ENCODE measurements at regions not wholly inside any gene's neighbourhood (a gene's known extent, or its start where the extent isn't known, plus 50 kb on each side); places are given as distances from the start of the nearest gene placed in this dataset.

GRCh38 chr3:101963902-101964362 lies 114.6 kb downstream of the NFKBIZ start:
- H3K4me2 ChIP-seq (ENCODE audit: low read length), result no peak overlapping the region
- TF ChIP-seq CTCF (IDR thresholded peaks at IDR 0.05; ENCODE audit: low read depth, low read length), result no peak
- TF ChIP-seq EZH2phosphoT487 (IDR thresholded peaks at IDR 0.05; ENCODE audit: low read depth), result no peak
- H3K36me3 ChIP-seq (replicated peaks; ENCODE audit: low read depth, low read length), result no peaks in the 10 kb centered on the region
- H3K4me1 ChIP-seq (ENCODE audit: low read length), result peaks cover 20% of the 10 kb centered on the region
- no peak overlapping the region for H2AFZ ChIP-seq (ENCODE audit: low read depth, low read length)
- H3K79me2 ChIP-seq (ENCODE audit: low read length), result no peaks in the 10 kb centered on the region
- no peaks in the 10 kb centered on the region for H4K20me1 ChIP-seq (ENCODE audit: insufficient read depth, low read length)
- H3K4me3 ChIP-seq (ENCODE audit: low read length), result no peak overlapping the region
- no peaks in the 10 kb centered on the region for H3K27me3 ChIP-seq (ENCODE audit: low read depth, low read length)
- no peak overlapping the region for H3K27ac ChIP-seq (ENCODE audit: low read length)
- peaks cover 5% of the 10 kb centered on the region; the same call in 1 of the 2 replicates for H3K9me3 ChIP-seq (ENCODE audit: insufficient read depth, low read length)
- no peak overlapping the region for H3K9ac ChIP-seq (ENCODE audit: low read length)

- Histone ChIP-seq H2AFZ (ENCODE audit: low read depth, low read length) (no peak overlapping the region), H3K27me3 (ENCODE audit: low read depth, low read length) (no peaks in the 10 kb centered on the region), H4K20me1 (ENCODE audit: insufficient read depth, low read length) (no peaks in the 10 kb centered on the region), H3K9me3 (ENCODE audit: insufficient read depth, low read length) (peaks cover 5% of the 10 kb centered on the region; the same call in 1 of the 2 replicates), H3K4me3 (ENCODE audit: low read length) (no peak overlapping the region), H3K36me3 (replicated peaks; ENCODE audit: low read depth, low read length) (no peaks in the 10 kb centered on the region), H3K79me2 (ENCODE audit: low read length) (no peaks in the 10 kb centered on the region), H3K27ac (ENCODE audit: low read length) (no peak overlapping the region), H3K4me2 (ENCODE audit: low read length) (no peak overlapping the region), H3K4me1 (ENCODE audit: low read length) (peaks cover 20% of the 10 kb centered on the region), H3K9ac (ENCODE audit: low read length) (no peak overlapping the region)
- TF ChIP-seq CTCF (IDR thresholded peaks at IDR 0.05; ENCODE audit: low read depth, low read length) (no peak), EZH2phosphoT487 (IDR thresholded peaks at IDR 0.05; ENCODE audit: low read depth) (no peak)
Observed at GRCh38 chr3:101964861-101965260, 115.5 kb downstream of the NFKBIZ start.

GRCh38 chr3:101966226-101966625 lies 116.9 kb downstream of the NFKBIZ start:
- Histone ChIP-seq H3K4me2 (ENCODE audit: low read length) (no peak overlapping the region), H4K20me1 (ENCODE audit: insufficient read depth, low read length) (no peaks in the 10 kb centered on the region), H3K9ac (ENCODE audit: low read length) (no peak overlapping the region), H2AFZ (ENCODE audit: low read depth, low read length) (no peak overlapping the region), H3K27me3 (ENCODE audit: low read depth, low read length) (no peaks in the 10 kb centered on the region), H3K4me1 (ENCODE audit: low read length) (peaks cover 15% of the 10 kb centered on the region), H3K9me3 (ENCODE audit: insufficient read depth, low read length) (no peaks in the 10 kb centered on the region), H3K27ac (ENCODE audit: low read length) (no peak overlapping the region), H3K36me3 (replicated peaks; ENCODE audit: low read depth, low read length) (no peaks in the 10 kb centered on the region), H3K79me2 (ENCODE audit: low read length) (no peaks in the 10 kb centered on the region), H3K4me3 (ENCODE audit: low read length) (no peak overlapping the region)
- TF ChIP-seq CTCF (IDR thresholded peaks at IDR 0.05; ENCODE audit: low read depth, low read length) (no peak), EZH2phosphoT487 (IDR thresholded peaks at IDR 0.05; ENCODE audit: low read depth) (no peak)

GRCh38 chr3:101970212-101970611 lies 120.9 kb downstream of the NFKBIZ start:
- H3K27ac ChIP-seq (ENCODE audit: low read length), result no peak overlapping the region
- H3K4me2 ChIP-seq (ENCODE audit: low read length), result no peak overlapping the region
- H3K9me3 ChIP-seq (ENCODE audit: insufficient read depth, low read length), result no peaks in the 10 kb centered on the region
- H4K20me1 ChIP-seq (ENCODE audit: insufficient read depth, low read length), result no peaks in the 10 kb centered on the region
- H3K79me2 ChIP-seq (ENCODE audit: low read length), result no peaks in the 10 kb centered on the region
- no peak overlapping the region for H3K9ac ChIP-seq (ENCODE audit: low read length)
- H3K27me3 ChIP-seq (ENCODE audit: low read depth, low read length), result no peaks in the 10 kb centered on the region
- no peak overlapping the region for H3K4me3 ChIP-seq (ENCODE audit: low read length)
- peaks cover 15% of the 10 kb centered on the region for H3K4me1 ChIP-seq (ENCODE audit: low read length)
- TF ChIP-seq EZH2phosphoT487 (IDR thresholded peaks at IDR 0.05; ENCODE audit: low read depth) (no peak), CTCF (IDR thresholded peaks at IDR 0.05; ENCODE audit: low read depth, low read length) (no peak)
- no peaks in the 10 kb centered on the region for H3K36me3 ChIP-seq (replicated peaks; ENCODE audit: low read depth, low read length)
- no peak overlapping the region for H2AFZ ChIP-seq (ENCODE audit: low read depth, low read length)
